Stimulated activated CD8-positive, alpha-beta memory T cell treated with anti-CD3 and anti-CD28 coated beads, Interleukin-15, amount 100 ng/mL, for 48 hours (primary cell): ENCODE measurements at regions not wholly inside any gene's neighbourhood (a gene's known extent, or its start where the extent isn't known, plus 50 kb on each side); places are given as distances from the start of the nearest gene placed in this dataset.

Source experiments
- DNase-seq, 2 donors: peaks; one replicate each; pipeline ENCODE4 v3.0.0-alpha.2; 2020; ENCODE audit warnings: low read depth in 2 of 2

GRCh38 chr5:6831678-6832671 is 118.7 kb downstream of the TENT4A start:
- no peak for DNase-seq

DNA sequence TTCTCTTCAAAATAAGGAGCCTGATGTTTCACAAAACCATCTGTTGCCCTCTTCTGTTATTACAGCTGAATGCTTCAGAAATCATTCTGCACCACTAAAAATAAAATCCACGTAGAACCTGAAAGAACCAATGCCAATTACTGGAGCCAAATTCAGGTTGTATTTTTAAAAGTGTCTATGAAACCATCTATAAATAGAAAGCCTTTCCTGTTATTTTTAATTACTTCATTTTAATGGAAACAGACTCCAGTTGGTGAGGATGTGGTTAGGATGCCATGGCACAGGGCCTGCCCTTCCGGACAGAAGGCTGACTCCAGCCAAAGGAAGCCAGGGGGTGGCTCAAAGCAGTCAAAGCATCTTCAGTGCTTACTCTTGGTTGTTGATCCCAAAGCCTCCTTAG is 119.8 kb downstream of the TENT4A start:
- DNase-seq: no peak

- no peak for DNase-seq
Measured at GRCh38 chr5:6833406-6833805, 120.2 kb downstream of the TENT4A start.

DNA sequence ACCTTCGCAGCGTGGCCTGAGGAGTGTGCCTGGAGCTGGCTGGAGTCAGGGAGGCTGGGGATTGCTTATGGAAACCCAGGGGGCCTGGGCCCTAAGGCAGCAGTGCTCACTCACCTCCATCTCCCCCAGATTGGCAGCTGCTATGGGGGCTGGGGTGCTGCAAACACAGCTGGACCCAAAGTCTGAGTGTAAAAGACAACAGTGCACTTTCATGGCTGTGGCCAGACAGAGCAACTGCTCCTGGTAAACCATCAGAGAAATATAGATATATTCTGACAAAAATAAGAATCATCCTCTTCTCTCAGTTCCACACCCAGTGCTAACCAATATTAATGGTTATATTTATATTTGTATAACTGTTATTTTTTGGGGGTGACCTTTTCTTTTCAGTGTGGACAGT is 123.9 kb downstream of the TENT4A start:
- DNase-seq: no peak

DNA sequence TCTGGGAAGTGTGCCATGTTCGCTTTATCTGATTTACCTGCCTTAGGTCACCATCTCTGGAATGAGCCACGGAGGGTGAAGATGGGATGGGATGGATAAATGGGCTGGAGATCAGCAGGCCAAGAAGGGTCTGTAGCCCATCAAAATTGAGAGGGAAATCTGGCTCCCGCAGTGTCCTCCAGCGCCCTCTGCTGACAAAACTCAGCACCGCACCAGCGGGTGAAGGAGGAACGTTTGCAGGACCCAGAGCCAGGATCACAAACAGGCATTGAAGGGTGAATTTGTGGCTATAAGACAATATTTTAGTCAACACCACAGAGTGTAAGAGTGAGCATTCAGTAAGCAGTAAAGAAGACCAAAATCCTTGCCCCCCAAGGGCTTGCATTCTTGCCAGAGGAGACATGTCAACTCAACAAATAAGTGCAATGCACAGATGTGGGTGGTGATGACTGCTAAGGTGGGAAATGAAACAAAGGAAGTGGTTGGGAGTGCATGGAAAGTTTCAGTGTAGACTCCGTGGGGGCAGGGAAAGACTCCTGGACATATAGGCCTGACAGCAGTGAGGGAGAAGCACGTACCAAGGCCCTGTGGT is 124.4 kb downstream of the TENT4A start:
- no peak for DNase-seq

DNA sequence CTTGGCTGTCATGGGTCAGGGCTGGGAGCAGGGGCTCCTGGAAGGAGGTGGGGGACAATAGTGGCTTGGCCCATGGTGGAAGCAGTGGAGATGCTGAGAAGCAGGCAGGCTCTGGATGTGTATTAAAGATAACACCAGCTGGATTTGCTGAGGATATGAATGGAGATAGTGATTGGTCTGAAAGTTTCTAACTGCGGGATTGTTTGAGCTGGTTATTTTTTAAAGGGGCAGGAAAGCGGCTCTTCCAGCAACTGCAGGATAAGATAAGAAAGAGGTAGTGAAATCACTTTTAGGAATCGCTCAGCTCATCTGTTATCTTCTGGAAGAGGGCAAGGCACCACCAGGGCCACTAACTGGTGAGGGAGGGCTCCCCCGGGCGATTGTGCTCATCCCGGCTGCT is 125.5 kb downstream of the TENT4A start:
- no peak for DNase-seq

DNA sequence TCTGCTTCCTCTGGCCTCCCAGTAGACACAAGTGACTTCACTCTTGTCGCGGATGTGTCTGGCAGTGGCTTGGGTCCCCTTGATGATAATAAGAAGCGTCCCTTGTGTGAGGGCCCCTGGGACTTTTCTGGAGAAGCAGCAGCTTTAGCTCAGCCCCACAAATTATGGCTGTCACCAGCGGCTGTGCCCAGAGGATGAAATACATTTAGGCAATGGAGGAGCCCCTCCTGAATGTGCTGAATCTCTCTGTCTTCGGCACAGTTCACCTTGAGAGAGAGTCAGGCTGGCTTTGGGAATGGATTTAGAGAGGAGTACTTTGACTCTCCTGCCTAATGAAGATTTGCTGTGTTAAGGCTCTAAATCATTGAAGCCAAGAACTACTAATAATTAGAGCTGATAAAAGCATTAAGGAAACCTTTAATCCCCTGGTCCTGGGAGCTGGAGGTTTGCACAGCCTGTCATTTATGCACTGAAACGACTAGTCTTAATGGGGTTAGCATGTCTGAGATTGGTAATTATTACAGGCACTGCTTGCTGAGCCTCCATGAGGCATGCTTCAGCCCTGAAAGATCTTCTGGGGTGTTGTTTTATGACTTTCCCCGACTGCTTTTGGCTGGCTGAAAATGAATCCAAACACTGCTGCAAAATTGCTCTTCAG is 127.0 kb downstream of the TENT4A start:
- DNase-seq: no peak

DNA sequence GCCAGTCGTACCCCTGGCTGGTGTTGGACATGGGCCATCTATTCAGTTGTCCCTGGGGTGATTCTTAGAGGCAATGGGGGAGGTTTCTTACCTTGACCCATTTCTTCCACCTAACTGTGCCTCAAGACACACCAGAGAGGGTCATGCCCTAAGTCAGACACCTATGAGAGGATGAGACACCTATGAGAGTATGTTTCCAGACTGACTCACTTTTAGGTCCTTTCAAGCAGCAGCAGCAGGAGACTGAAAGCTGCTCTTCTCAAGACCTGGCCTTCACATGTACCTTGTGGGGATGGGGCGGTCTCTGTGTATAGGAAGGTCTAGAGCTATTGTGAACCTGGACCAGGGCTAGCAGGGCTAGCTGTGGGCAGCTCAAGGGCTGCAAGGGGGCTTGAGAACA is 130.1 kb downstream of the TENT4A start:
- DNase-seq: no peak

- DNase-seq: no peak
Measured at GRCh38 chr5:6843821-6844220, 130.6 kb downstream of the TENT4A start.

DNA sequence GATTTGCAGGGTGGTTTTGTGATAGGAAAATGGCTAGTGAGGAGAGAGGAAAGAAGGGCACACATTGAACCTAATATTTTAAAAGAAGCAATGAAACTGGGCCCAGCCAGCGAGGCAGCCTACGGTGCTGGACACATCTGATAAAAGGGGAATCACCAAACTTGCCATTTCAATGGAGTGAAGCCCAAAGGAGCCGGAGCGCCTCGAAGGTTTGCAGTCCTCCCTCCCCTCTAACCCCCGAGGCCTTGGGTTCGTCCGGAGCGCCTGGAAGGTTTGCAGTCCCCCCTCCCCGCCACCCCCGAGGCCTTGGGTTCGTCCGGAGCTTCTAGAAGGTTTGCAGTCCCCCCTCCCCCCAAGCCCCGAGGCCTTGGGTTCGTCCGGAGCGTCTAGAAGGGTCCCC is 132.6 kb downstream of the TENT4A start:
- DNase-seq: no peak

GRCh38 chr5:6847870-6848269 is 134.6 kb downstream of the TENT4A start:
- no peak for DNase-seq

DNA sequence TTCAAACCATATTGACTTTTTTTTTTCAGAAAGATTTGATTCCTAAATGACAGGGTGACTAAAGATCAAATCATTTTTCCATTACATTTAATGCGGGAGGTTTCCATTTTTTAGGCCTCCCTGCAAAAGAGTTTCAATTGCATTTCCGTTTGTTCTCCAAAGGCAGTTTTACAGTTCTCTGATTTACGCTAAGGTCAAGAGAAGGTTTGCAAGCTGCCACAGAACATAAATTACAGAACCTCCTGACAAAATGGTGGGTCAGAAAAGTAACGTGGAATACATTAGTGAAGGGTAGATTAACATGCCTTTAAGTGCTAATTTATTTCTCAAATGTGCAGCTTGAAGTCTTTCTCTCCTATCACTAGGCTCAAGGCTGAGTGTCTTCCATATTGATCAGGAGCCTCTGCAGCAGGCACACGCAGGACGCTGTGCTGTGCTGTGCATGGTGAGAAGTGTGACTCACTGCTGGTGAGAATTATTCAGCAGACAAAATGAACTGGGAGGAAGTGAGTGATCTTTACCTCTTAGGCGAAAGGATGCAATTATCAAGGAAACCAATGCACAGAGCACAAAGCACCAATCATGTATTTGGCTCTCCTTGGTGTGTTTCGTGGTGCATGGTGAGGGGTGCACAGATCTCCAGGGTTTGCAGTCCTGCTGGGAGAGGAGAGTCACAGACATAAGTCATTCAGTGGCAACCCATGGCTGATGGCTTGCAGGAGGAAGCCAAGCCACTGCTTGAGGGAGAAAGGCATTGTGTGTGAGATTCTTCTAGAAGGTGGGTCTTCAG is 136.3 kb downstream of the TENT4A start:
- DNase-seq: peak in 1 of 2 donors; percentile 3

DNA sequence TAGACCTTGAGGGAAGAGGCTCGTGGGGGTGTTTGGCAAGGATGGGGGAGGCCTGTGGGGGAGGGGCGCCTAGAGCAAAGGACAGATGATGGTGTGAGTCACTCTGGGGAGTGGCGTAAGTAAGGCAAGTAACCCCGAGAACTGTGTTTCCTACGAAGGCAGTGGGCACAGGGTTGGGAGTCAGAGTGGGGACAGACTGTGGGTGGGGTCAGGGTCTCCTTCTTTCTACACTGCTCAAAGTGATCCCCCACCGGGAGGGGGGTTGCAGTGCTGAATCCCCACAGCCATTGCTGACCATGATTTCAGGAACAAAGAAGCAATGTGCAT is 136.8 kb downstream of the TENT4A start:
- DNase-seq: no peak

GRCh38 chr5:6856653-6857052 is 143.4 kb downstream of the TENT4A start:
- DNase-seq: no peak

- DNase-seq: no peak
Measured at GRCh38 chr5:6858419-6858818, 145.2 kb downstream of the TENT4A start.

GRCh38 chr5:6859023-6859422 is 145.8 kb downstream of the TENT4A start:
- no peak for DNase-seq

- DNase-seq: no peak
Measured at GRCh38 chr5:6859951-6860638, 146.9 kb downstream of the TENT4A start.

- DNase-seq: no peak
Measured at GRCh38 chr5:6861036-6861435, 147.8 kb downstream of the TENT4A start.

DNA sequence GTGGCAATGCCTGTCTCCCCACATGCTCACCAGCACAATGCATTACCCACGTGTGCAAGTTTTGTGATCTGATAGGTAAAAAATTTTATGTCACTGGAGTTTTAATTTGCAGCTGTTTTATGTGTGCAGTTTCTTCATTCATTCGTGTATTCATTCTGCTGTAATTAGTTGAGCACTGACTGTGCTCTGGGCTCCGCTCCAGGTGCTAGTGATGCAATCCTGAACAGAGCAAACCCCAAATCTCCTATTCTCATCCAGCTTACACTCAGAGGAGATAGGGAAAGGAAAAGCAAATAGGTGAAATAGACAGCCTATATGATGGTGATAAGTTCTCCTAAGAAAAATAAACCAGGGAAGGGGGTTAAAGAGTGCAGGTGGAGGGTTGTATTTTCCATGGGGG is 148.4 kb downstream of the TENT4A start:
- no peak for DNase-seq

DNA sequence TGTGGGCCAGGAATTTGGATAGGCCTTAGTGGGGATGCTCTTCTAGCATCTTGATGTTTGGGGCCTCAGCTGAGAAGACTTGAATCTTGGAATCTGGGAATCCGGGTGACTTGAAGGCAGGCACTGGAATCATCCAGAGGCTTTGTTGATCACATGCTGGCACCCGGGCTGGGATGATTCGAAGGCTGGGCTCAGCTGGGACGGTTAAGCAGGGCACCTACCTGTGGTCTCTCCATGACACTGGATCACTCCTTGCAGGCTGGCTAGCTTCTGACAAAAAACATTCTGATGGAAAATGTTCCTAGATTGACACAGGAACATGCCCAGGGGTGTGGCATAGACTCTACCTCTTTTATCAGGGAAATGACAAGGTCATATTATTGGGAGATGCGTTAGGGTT is 149.1 kb downstream of the TENT4A start:
- DNase-seq: no peak

- DNase-seq: no peak
Measured at GRCh38 chr5:6867712-6868111, 154.5 kb downstream of the TENT4A start.
